GM19238 (cell line): ENCODE measurements at regions not wholly inside any gene's neighbourhood (a gene's known extent, or its start where the extent isn't known, plus 50 kb on each side); places are given as distances from the start of the nearest gene placed in this dataset.

ENCODE experiments used
- DNase-seq: peaks from one replicate; pipeline ENCODE4 v3.0.0; 2011; ENCODE audit warnings: low spot score; ENCODE audit not compliant: insufficient read length

- DNase-seq: no peak
Observed at GRCh38 chr10:29063806-29064644, 224.8 kb upstream of the LYZL1 start.

GRCh38 chr10:29064680-29065079, 224.2 kb upstream of the LYZL1 start:
- no peak for DNase-seq

- no peak for DNase-seq
Observed at GRCh38 chr10:29067161-29067560, 221.7 kb upstream of the LYZL1 start.

GRCh38 chr10:29067628-29068027, 221.2 kb upstream of the LYZL1 start:
- no peak for DNase-seq

GRCh38 chr10:29068302-29068701, 220.6 kb upstream of the LYZL1 start:
- DNase-seq: no peak

GRCh38 chr10:29068966-29069365, 219.9 kb upstream of the LYZL1 start:
- DNase-seq: no peak

- no peak for DNase-seq
Observed at GRCh38 chr10:29069941-29070340, 218.9 kb upstream of the LYZL1 start.

GRCh38 chr10:29078919-29079318, 210.0 kb upstream of the LYZL1 start:
- no peak for DNase-seq

GRCh38 chr10:29081231-29081630, 207.6 kb upstream of the LYZL1 start:
- no peak for DNase-seq

GRCh38 chr10:29081951-29082685, 206.8 kb upstream of the LYZL1 start:
- DNase-seq: no peak

GRCh38 chr10:29083096-29083495, 205.8 kb upstream of the LYZL1 start:
- no peak for DNase-seq

- no peak for DNase-seq
Observed at GRCh38 chr10:29084681-29085307, 204.1 kb upstream of the LYZL1 start.

- no peak for DNase-seq
Observed at GRCh38 chr10:29089091-29089490, 199.8 kb upstream of the LYZL1 start.

- no peak for DNase-seq
Observed at GRCh38 chr10:29096303-29096824, 192.5 kb upstream of the LYZL1 start.

GRCh38 chr10:29098423-29098822, 190.4 kb upstream of the LYZL1 start:
- DNase-seq: no peak

- DNase-seq: no peak
Observed at GRCh38 chr10:29099001-29099400, 189.9 kb upstream of the LYZL1 start.

- no peak for DNase-seq
Observed at GRCh38 chr10:29099415-29099814, 189.5 kb upstream of the LYZL1 start.

- DNase-seq: no peak
Observed at GRCh38 chr10:29100505-29100904, 188.4 kb upstream of the LYZL1 start.

GRCh38 chr10:29102233-29102632, 186.6 kb upstream of the LYZL1 start:
- no peak for DNase-seq

GRCh38 chr10:29102636-29103035, 186.2 kb upstream of the LYZL1 start:
- no peak for DNase-seq

GRCh38 chr10:29104661-29105399, 184.0 kb upstream of the LYZL1 start:
- no peak for DNase-seq
